Gastrocnemius medialis (tissue), 4 donors: ENCODE measurements at regions not wholly inside any gene's neighbourhood (a gene's known extent, or its start where the extent isn't known, plus 50 kb on each side); places are given as distances from the start of the nearest gene placed in this dataset.

Experiments used
- CTCF ChIP-seq, 5 experiments: fragments of 450-650 bp in 3 of 5; fragments of 200-600 bp in 2 of 5; sonication (generic) in 2 of 5; IDR thresholded peaks in 4 of 5; conservative IDR thresholded peaks in 1 of 5; 1 replicate in 4 of 5; 2 replicates in 1 of 5; pipeline ENCODE4 v1.5.1; 2016 to 2019; ENCODE audit warnings: antibody characterized with exemption in 5 of 5, mild to moderate bottlenecking in 3 of 5, moderate library complexity in 3 of 5
- POLR2A ChIP-seq, 2 donors: fragments of 450-650 bp; IDR thresholded peaks; one replicate each; pipeline ENCODE4 v1.6.1; 2017; ENCODE audit warnings: antibody characterized with exemption in 2 of 2, mild to moderate bottlenecking in 2 of 2, moderate library complexity in 2 of 2

- no peak for TF ChIP-seq POLR2A (IDR thresholded peaks at IDR 0.05)
- TF ChIP-seq CTCF (IDR thresholded peaks at IDR 0.05 in 4 of 5, conservative IDR thresholded peaks at IDR 0.05 in 1 of 5) = no peak
These were observed 77.8 kb upstream of the KAZN start for GRCh38 chr1:14520514-14521163.
